Adrenal gland (tissue), 5 donors: ENCODE measurements at regions not wholly inside any gene's neighbourhood (a gene's known extent, or its start where the extent isn't known, plus 50 kb on each side); places are given as distances from the start of the nearest gene placed in this dataset.
"Not testable (repeated sequence)": the region's sequence is repeated elsewhere in the genome, so short reads cannot be mapped to it uniquely, and the experiment has no call there.

Experiments
- CTCF ChIP-seq, 6 experiments: fragments of 450-650 bp in 4 of 6; fragments of 200-600 bp in 2 of 6; sonication (generic) in 1 of 6; IDR thresholded peaks; 1 replicate in 5 of 6; 2 replicates in 1 of 6; pipeline versions ENCODE4 v1.5.1 to v1.8.0; 2016 to 2021; ENCODE audit warnings: antibody characterized with exemption in 6 of 6, mild to moderate bottlenecking in 2 of 6, moderate library complexity in 1 of 6
- POLR2A ChIP-seq, 2 donors: fragments of 450-650 bp; IDR thresholded peaks; one replicate each; pipeline ENCODE4 v1.6.1; 2017; ENCODE audit warnings: antibody characterized with exemption in 2 of 2, mild to moderate bottlenecking in 2 of 2, moderate library complexity in 1 of 2
- donor health status: DM: no; HTN: no; CAD: no.

- TF ChIP-seq CTCF, POLR2A (IDR thresholded peaks at IDR 0.05): not testable (repeated sequence)
These were observed 1366.5 kb downstream of the LRFN5 start for GRCh38 chr14:42973171-42973570.
